Tibial artery (tissue), 4 donors: ENCODE measurements at regions not wholly inside any gene's neighbourhood (a gene's known extent, or its start where the extent isn't known, plus 50 kb on each side); places are given as distances from the start of the nearest gene placed in this dataset.

Experiments used
- DNase-seq, 2 donors: peaks; one replicate each; pipeline ENCODE4 v3.0.0-alpha.2; 2019
- H3K27ac ChIP-seq, 2 donors: fragments of 200-600 bp; sonication (generic) in 1 of 2; 1 replicate in 1 of 2; 2 replicates in 1 of 2; pipeline ENCODE4 v1.5.1; 2018 to 2019; ENCODE audit warnings: mild to moderate bottlenecking in 1 of 2
- H3K27me3 ChIP-seq, 2 donors: fragments of 200-600 bp; sonication (generic) in 1 of 2; one replicate each; pipeline versions ENCODE4 v1.5.1 to v1.6.0; 2016 to 2019
- H3K36me3 ChIP-seq, 3 donors: fragments of 200-600 bp; sonication (generic) in 2 of 3; one replicate each; pipeline ENCODE4 v1.5.1; 2016 to 2019; ENCODE audit warnings: mild to moderate bottlenecking in 2 of 3
- H3K4me1 ChIP-seq, 4 donors: fragments of 200-600 bp; sonication (generic) in 2 of 4; 1 replicate in 3 of 4; 2 replicates in 1 of 4; pipeline ENCODE4 v1.5.1; 2016 to 2019
- H3K4me3 ChIP-seq, 2 donors: fragments of 200-600 bp; sonication (generic) in 1 of 2; 1 replicate in 1 of 2; 2 replicates in 1 of 2; pipeline ENCODE4 v1.5.1; 2018 to 2019; ENCODE audit warnings: mild to moderate bottlenecking in 2 of 2
- H3K9me3 ChIP-seq, 3 donors: fragments of 200-600 bp; sonication (generic) in 1 of 3; one replicate each; pipeline ENCODE4 v1.5.1; 2016 to 2019
- CTCF ChIP-seq, 2 experiments: fragments of 200-600 bp in 1 of 2; fragments of 450-650 bp in 1 of 2; IDR thresholded peaks; one replicate each; pipeline ENCODE4 v1.5.1; 2017 to 2019; ENCODE audit warnings: antibody characterized with exemption in 2 of 2, mild to moderate bottlenecking in 1 of 2, moderate library complexity in 1 of 2
- intact Hi-C: fragments of 100-400 bp; cut with DNase I; formaldehyde crosslinking; loops from one replicate; pipeline ENCODE4 v1.15.0; 2023; ENCODE audit warnings: low total_unique reads

- DNase-seq = no peak
- Histone ChIP-seq H3K27ac (no peak overlapping the region), H3K4me3 (no peak overlapping the region), H3K36me3 (peaks cover 0 to 5% (median 0%) of the 10 kb centered on the region in 3 donors), H3K4me1 (no peaks in the 10 kb centered on the region), H3K27me3 (no peaks in the 10 kb centered on the region), H3K9me3 (no peaks in the 10 kb centered on the region)
- intact Hi-C loops = no loop called here
- no peak for TF ChIP-seq CTCF (IDR thresholded peaks at IDR 0.05)
Observed at GRCh38 chr7:33732462-33732861, 172.9 kb upstream of the BMPER start.

GRCh38 chr7:33733870-33734650 lies 171.3 kb upstream of the BMPER start:
- Histone ChIP-seq H3K4me3 (no peak overlapping the region), H3K27me3 (no peaks in the 10 kb centered on the region), H3K4me1 (no peaks in the 10 kb centered on the region), H3K27ac (no peak overlapping the region), H3K36me3 (peaks cover 0 to 5% (median 0%) of the 10 kb centered on the region in 3 donors), H3K9me3 (no peaks in the 10 kb centered on the region)
- DNase-seq = no peak
- no peak for TF ChIP-seq CTCF (IDR thresholded peaks at IDR 0.05)
- intact Hi-C loops = no loop called here

- intact Hi-C loops = no loop called here
- TF ChIP-seq CTCF (IDR thresholded peaks at IDR 0.05) = no peak
Observed at GRCh38 chr7:33735403-33735802, 169.9 kb upstream of the BMPER start.

GRCh38 chr7:33736521-33737221 lies 168.7 kb upstream of the BMPER start:
- H3K4me1 ChIP-seq = no peaks in the 10 kb centered on the region
- intact Hi-C loops = no loop called here
- no peaks in the 10 kb centered on the region for H3K36me3 ChIP-seq
- no peak overlapping the region for H3K27ac ChIP-seq
- no peaks in the 10 kb centered on the region for H3K27me3 ChIP-seq
- no peak overlapping the region for H3K4me3 ChIP-seq
- TF ChIP-seq CTCF (IDR thresholded peaks at IDR 0.05) = no peak
- H3K9me3 ChIP-seq = no peaks in the 10 kb centered on the region
- DNase-seq = no peak

More at GRCh38 chr7:33735403-33735802, 169.9 kb upstream of the BMPER start:
- Histone ChIP-seq H3K9me3 (no peaks in the 10 kb centered on the region), H3K36me3 (no peaks in the 10 kb centered on the region), H3K4me1 (no peaks in the 10 kb centered on the region), H3K27ac (no peak overlapping the region), H3K27me3 (no peaks in the 10 kb centered on the region), H3K4me3 (no peak overlapping the region)
- DNase-seq = no peak

GRCh38 chr7:33738260-33738935 lies 166.9 kb upstream of the BMPER start:
- DNase-seq = no peak
- Histone ChIP-seq H3K4me1 (no peaks in the 10 kb centered on the region), H3K27me3 (no peaks in the 10 kb centered on the region), H3K36me3 (no peaks in the 10 kb centered on the region), H3K27ac (no peak overlapping the region), H3K9me3 (no peaks in the 10 kb centered on the region), H3K4me3 (no peak overlapping the region)
- intact Hi-C loops = no loop called here
- no peak for TF ChIP-seq CTCF (IDR thresholded peaks at IDR 0.05)
